Stimulated activated CD4-positive, alpha-beta T cell treated with anti-CD3 and anti-CD28 coated beads, Interleukin-1b, Interleukin-23, amount 100 ng/mL, for 4 hours (primary cell): ENCODE measurements at regions not wholly inside any gene's neighbourhood (a gene's known extent, or its start where the extent isn't known, plus 50 kb on each side); places are given as distances from the start of the nearest gene placed in this dataset.

Experiments
- DNase-seq, 2 donors: peaks; one replicate each; pipeline ENCODE4 v3.0.0-alpha.2; 2020; ENCODE audit warnings: low read depth in 2 of 2

DNA sequence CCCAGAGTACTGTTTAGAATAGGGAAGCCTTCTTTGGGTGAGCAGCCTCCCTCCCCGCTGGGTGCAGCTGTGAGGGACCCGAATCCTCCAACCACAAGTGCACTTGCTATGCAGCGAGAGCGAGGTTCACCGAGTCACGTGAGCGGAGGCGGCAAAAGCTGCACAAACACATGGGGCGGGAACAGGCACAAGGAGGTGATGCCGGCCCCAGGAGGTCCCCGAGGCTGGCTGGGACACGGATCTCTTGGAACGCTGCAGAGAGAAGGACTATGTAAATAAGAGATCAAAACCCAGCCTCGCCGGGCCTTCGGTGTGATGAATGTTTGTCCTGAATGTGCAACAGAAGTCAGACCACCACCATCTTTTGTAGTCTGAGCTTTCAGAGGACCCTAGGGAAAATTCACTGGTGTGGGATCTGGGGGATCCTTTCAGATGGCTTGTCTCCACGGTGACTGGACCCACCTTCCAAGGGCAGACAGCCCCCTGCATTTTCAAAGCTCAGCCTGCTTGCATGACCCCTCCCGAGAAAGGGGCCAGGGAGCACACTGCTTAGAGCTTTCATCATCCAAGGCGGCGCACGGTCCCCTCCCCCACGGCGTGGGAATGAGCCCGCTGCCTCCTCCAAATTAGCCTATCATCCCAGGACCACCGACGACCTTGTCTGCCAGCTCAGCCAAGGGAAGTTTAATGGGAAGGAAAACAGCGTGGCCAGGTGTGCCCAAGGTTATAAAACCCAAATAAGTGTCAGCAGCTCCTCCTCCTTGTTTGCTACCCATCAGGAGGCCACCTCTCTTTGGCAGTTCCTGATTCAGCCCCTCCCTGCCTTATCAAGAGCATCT lies 327.7 kb downstream of the CXCL12 start:
- no peak for DNase-seq

DNA sequence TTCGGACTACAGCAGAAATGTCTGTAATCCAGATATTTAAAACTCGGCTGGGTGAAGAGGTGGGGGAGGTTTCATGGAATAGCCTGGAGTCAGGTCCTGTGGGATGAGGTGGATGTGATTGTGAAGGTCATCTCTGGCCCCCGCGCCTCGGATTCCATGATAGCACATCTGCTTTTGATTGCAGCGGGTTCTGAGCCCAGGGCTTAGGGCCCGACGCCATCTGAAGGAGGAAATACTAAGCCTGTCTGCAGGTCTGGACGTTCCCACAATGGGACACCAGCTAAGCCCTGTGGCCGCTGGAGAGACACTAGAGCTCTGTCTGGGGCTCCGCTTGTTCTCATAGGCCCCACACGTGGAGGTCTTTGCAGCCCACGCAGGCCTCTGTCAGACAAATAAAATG lies 328.7 kb downstream of the CXCL12 start:
- DNase-seq = no peak

DNA sequence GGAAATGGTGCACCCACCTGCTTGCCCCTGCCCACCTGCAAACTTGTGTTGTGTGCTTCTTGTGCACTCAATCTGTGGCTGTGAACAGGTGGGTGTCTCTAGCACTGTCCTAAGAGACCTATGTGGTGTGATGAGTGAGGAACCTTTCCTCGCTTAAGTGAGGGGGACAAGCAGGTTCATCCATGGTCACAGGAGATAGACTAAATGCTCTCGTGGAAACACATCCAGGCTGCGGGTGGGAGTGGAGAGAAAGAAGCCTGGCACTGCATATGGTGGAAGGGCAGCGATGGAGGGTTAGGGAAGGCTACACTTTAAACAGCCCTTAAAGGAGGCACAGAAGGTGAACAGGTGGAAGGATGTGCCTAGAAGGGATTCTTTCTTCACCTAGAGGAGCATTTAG lies 330.9 kb downstream of the CXCL12 start:
- DNase-seq = no peak

DNA sequence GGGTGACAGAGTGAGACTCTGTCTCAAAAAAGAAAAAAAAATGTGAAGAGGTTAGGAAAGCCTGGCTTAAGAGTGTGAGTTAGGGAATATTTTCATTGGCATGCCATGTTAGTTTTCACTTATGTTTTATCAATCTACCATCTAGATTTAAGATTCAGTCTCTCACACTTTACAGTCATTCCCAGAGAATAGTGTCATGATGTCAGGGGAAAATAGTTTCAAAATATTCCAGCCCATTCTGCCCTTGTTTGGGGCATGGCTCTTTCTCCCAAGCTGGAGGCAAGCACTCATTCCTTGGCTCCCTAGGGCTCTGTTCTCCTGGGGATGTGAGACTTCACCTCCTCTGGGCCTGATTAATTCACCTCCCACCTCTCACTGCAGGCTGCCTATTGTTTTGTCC lies 331.5 kb downstream of the CXCL12 start:
- DNase-seq = no peak

DNA sequence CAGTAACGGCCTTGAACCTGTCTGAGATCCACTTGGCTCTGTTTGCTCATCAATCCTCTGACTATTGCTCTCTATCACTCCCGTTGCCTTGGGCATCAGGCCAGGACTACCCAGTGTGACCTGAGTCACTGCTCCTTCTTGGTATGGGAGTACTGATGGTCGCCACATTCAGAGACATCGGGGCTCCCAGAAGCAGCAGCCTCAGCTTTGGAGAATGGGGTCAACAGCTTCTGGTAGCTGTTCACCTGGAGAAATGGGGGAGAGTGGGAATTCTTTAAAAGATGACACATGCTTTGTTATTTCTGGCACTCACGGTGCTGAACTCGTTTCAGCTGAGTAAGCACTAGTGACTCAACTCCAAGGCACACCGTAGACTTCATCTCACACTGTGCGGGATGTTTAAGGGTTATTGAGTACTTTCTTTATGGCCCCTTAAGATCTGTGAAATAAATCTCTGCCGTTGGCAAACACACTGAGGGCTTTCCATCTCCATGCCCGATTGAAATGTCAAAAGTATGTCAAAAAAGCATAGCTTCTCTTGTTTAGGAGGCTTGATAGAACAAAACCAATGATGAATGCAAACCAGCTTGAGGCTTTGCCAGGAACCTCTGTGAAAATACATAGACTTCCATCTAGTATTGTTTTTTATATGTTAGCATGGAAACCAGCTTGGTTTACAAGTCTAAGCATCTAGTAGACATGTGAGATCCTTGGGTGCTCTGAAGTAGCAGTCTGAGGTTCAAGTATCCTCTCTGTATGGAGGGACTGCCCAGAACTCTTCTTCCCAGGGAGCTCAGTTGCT lies 333.1 kb downstream of the CXCL12 start:
- DNase-seq = no peak

DNA sequence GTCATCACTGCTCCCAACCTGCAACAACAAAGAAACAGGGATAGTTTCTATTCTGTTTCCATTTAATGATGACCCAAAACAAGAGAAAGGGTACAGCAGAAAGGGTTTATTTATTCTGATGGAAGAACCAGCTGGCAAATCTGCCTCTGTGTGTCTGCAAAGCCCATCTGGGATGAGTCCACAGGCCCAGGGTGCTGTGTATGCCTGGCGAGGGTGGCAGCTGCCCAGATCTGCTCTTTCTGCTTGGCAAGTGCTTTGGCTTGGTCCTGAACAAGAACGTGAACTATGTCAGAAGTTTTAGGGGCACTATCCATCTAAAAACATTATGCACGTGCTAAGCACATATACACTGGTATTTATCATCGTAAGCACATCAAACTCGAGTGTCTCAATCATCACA lies 333.8 kb downstream of the CXCL12 start:
- DNase-seq = no peak

DNA sequence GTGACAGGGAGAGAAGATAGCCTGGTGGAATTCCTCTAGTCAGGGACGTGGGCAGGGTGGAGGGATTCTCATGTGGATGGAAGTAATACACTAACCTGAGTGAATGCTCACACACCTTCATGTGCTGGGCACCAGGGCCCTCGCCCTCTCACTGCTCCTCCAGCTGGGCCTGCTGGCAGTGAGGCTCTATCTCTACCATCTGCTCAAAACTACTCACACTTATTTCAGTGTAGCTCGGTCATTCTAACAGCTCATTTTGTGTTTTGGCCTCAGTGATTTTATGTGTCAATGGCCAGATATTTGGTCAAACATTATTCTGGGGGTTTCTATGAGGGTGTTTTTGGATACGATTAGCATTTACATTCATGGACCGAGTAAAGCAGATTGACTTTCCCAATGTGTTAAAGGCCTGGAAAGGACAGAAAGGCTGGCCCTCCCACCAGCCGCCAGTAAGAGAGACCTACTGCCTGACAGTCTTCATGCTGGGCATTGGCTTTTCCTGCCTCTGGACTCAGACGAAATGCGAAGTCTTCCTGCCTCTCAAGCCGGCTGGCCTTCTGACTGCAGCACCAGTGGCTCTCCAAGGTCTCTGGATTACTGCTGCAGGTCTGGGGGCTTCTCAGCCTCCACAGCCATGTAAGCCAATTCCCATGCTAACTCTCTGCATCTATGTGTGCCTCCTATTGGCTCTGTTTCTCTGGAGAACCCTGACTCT lies 335.4 kb downstream of the CXCL12 start:
- DNase-seq = no peak

DNA sequence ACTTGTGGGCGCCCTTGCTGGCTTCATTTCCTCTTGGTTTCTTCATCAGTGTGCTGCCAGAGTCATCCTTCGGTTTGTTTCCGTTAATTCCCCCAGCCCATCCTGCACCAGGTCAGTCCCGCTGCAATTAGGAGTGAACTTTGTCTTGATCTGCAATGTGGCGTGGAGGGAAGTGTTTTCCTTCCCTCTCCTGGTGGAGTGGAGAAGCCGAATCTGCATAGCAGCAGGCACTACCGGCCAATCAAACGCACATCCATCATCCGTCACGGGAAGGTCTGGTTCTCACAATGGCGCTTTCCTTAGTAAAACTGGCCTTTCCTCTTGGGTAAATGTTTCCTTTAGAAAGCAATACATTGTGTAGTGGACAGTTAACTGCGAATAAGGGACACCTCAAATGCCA lies 337.5 kb downstream of the CXCL12 start:
- DNase-seq = no peak

DNA sequence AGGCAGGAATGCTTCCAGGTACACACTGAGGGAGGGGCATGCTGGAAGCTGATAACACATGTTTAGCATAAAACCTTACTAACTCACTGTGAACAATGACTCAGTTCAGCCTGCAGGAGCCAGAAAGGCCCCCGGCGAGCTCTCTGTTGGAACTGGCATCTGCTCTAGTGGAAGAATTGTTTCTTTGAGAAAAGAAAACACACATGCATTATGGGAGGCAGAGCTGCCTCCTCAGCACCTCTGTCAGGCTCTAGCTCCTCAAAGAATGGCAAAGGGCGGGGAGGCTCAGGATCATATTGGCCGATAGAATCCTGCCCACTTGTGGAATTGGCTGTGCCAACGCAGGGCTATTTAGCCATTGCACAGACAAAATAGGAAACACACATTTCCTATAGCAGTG lies 338.3 kb downstream of the CXCL12 start:
- no peak for DNase-seq

DNA sequence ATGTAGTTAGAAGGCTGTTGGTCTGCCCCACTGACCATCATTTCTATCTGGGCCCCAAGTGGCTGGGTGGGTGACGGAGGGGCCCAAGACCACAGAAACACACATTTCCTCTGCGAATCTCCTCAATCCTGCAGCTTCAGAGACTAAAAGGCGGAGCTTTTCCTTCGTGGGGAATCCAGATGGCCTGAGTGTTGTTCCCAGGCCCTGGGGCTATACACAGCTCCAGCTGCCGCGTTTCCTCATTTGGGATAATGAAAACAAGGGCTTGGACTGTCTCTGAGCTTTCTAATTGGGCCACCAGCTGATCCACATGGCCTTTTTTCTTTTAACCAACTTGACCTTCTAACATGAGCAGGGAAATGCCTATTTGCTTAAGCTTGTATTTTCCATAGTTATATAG lies 339.9 kb downstream of the CXCL12 start:
- no peak for DNase-seq

DNA sequence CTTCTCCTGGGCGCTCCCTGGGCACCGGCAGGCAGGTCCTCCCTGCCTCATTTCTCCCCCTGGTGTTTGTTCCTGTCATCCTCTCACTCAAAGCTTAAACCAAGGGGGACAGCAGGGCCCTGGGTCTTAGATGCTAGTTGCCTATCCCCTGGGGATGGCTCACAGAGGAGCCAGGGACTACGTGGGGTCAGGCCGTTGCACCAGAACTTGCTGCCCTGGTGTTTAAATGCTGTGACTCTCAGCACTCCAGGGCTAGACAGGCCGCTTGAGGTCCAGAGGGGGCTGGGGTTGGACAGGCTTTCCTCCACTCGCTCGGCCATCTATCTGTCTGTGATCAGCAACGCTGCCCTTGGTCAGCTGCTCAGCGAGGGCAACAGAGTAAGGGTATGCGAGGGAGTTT lies 340.3 kb downstream of the CXCL12 start:
- no peak for DNase-seq

DNA sequence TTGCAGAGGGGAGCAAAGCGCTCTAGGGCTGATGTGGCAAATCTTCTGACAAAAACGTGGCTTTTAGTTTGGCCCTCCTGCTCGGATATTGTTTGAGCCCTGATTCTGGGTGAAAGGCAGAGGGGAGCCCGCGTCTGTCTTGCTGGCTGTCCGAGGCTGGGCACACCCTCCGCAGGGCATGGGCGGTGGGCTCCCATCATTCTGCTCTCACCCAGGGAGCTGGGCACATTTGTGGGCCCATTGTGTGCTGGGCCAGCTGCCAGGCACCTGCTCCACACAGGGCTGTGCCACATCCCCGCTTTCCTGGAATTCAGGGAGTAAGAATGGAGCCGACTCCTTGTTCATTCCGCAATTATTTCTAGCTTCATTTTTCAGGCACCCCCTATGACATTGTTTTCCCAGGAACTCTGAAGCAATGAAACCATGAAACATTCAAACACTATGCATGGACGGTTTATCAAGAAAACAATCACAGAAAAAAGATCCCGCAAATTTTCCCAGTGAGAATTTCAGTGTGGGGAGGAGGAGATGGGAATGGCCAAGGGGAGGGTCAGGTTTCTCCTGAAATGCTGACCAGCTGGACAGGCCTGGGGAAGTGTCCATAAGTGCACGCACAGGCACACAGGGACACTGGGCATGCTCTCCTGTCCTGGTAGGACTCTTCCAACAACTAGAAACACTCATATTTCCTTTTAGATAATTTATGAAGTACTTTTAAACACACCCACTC lies 341.1 kb downstream of the CXCL12 start:
- no peak for DNase-seq

DNA sequence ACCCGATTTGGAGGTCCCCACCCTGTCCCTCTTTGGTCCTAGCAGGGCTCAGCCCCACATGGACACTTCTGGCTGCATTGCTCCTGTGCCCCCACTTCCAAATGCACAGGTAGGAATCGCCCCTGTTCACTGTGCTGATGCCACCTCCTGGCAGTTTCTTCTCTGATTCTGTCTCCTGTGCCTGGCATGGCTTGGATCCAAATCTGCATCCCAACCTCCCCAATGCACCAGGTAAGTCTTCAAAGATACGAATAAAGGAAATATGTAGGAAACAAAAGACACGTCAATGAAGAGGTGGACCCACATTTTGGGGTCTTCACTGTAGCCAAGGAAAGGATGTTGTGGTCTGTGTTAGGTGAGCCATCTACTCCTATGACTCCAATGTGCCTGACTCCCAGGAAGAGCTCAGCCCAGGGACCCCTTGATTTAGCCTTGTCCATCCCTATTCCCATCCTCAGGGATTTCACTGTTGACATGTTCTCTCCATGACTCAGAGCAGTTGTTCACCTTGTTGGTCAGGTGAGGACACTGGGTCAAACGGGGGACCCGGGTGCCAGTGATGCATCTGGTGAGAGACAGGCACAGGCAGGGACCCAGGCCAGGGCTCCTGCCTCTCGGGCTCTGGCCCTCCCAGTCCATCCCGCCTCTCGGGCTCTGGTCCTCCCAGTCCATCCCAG lies 341.8 kb downstream of the CXCL12 start:
- DNase-seq = no peak

DNA sequence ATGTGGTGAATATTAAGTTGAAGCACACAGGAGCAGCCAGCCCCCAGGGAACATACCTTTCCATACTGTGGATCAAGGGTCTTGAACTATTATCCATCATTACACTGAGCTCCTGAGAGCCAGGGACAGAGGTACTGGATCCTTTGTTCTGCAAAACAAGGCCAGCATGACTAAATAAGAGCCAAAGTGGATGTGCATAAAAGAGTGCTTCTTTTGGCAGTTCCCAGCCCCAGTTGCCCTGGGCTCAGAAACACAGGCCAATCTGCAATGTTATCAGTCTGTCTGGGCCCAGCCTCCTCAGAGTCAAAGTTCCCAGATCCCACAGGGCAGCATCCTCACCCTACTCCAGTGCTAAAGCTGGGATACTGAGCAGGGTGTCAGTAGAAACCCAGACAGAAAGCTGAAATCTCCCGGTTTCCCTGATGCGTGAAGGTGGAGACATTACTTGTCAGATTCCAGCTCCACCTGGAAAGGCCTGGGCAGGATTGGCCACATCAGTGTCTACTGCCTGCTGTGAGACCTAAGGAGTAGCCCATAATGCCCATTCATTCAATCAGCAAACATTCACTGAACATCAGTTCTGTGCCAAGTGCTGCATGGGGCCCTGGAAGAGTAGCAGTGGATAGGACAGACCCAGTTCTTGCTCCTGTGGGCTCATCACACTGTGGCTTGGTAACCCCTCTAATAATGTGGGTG lies 342.7 kb downstream of the CXCL12 start:
- no peak for DNase-seq

DNA sequence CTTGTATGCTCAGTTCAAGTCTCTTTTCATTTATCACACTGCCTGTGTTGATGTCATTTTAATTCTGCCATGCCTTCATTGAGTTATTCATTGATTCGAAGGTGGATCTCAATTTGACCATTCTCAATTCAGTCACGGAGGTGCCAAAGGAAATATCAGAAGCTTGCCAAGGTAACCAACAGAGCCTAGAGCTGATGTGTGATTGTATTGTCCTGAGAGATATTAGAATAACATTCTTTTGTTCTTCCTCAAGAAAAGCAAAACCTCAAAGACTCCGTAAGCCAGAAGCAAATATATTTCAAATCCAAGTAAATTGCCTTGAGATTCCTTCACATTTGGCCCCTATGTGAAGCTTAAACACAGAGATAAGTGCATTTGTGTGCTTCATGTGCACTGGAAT lies 345.3 kb downstream of the CXCL12 start:
- DNase-seq = no peak

DNA sequence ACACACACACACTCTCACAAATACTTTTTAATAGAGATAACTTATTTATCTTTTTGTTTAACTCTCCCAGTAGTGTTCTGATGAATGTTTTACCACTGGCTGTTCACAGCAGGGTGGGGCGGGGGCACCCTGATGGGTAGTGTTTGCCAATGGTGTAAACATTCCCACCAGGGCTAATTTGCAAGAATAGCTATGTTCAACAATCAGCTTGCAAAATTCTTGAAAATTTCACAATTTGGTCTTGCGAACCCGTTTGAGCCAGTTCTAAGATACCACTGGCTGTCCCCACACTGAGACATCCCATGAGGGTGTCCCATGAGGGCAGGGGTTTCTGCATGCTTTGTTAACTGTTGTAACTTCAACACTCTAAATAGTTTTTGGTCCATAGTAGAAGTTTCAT lies 348.5 kb downstream of the CXCL12 start:
- no peak for DNase-seq

DNA sequence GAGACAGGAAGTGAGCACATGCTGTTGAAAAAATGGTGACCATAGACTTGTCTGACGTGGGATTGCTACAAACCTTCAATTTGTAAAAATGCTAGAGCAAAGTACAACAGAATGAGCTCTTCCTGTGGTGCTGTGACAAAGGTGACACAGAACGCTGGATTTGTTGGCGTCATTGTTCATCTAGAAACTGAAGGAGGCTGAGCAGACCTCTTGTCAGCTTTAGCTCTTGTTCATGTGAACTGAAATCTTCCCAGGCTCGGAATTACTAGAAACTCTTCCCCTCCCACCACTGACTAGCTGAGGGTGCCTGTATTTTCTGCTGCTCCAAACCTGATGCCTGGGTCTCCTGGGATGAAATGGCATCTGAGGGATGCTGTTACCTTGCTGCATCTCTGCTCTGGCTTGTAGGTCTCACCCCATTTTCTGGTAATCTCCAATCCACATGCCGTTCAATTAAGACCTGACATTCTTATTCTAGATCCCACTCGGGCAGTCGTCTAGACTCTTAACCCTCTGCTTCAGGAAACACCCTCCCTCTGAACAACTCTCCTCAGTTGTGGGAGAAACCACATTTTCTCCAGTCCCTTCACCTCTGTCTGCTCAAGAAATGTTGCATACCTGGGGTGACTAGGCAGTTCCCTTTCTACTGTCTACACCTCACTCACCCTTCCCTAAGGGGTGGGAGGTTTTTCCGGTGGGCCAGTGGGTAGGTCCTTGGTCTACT lies 349.3 kb downstream of the CXCL12 start:
- DNase-seq = no peak

DNA sequence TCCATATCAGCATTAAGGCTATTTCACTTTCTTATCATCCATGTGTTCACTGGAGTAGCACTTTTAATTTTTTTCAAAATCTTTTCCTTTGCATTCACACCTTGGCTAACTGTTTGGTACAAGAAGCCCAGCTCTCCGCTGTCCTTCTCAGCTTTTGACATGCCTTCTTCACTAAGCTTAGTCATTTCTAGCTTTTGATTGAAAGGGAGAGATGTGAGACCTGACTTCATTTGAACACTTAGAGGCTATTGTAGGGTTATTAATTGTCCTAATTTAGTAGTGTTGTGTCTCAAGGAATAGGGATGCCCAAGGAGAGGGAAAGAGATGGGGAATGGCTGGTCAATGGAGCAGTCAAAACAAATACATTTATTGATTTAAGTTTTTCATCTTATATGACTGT lies 350.0 kb downstream of the CXCL12 start:
- DNase-seq = no peak

DNA sequence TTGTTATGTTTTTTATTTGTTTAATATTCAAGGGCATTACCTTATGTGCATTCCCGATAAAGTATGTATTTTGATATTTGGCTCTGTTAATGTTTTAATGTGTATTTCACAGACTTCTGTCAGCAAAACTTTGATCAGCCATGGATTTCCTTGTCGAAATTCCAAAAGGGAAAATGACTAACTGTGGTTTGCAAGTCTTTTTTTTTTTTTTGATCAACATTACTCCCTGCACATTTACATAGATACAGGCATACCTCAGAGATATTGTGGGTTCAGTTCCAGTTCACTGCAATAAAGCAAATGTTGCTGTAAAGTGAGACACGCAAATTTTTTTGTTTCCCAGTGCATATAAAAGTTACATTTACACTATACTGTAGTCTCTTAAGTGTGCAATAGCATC lies 351.9 kb downstream of the CXCL12 start:
- DNase-seq = no peak

DNA sequence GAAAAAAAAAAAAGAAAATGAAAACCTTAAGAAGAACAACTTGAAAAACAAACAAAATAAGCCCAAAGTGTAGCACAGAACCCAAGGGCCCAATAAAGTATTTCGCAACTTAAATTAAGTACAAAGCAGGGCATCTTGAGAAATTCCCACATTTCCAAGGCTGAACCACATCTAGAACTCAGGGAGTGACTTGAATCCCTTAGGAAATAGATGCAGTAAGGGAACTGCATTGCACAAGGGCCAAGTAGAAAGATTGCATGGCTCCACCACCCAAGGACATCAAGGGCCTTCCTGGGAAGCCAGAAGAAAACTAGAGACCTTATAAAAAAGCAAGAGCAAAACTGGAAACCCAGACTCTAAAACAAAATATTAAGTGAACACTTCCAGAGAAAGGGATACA lies 352.7 kb downstream of the CXCL12 start:
- no peak for DNase-seq
